ENCODE measurements at regions not wholly inside any gene's neighbourhood (a gene's known extent, or its start where the extent isn't known, plus 50 kb on each side); places are given as distances from the start of the nearest gene placed in this dataset.

GRCh38 chr9:80928697-80929096, 760.6 kb downstream of the TLE1 start:
- Histone ChIP-seq H3K79me2 (ENCODE audit: control insufficient read depth, insufficient read depth, low read length) (no peaks in the 10 kb centered on the region), H3K4me1 (ENCODE audit: control insufficient read depth, insufficient read depth, low read length) (no peaks in the 10 kb centered on the region), H3K9ac (ENCODE audit: control insufficient read depth, insufficient read depth, low read length) (no peak overlapping the region), H3K27me3 (replicated peaks in 1 of 2; ENCODE audit: control insufficient read depth in 2 of 2, insufficient read depth in 2 of 2, low read length in 1 of 2) (no peaks in the 10 kb centered on the region), H3K36me3 (ENCODE audit: control insufficient read depth in 2 of 2, insufficient read depth in 2 of 2, low read length in 1 of 2) (no peaks in the 10 kb centered on the region), H2AFZ (ENCODE audit: control insufficient read depth, low read depth, low read length) (no peak overlapping the region), H3K4me3 (no peak overlapping the region), H3K9me3 (replicated peaks; ENCODE audit: control insufficient read depth, insufficient read depth, low read length) (no peaks in the 10 kb centered on the region), H3K27ac (ENCODE audit: control insufficient read depth, insufficient read depth) (no peak overlapping the region), H3K4me2 (ENCODE audit: control insufficient read depth, insufficient read depth) (no peak overlapping the region), H4K20me1 (ENCODE audit: control insufficient read depth, insufficient read depth) (no peaks in the 10 kb centered on the region)
- FAIRE-seq = no peak
- in situ Hi-C loops (cut with MboI) = no loop called here
- ChIA-PET RAD21 (ENCODE audit: unreplicated experiment) (no interaction called here), CTCF (interaction anchor here (0.6 kb wide), 1 partner anchor 10 kb away, joined by 3 read pairs; no protein-coding TSS in a partner anchor), POLR2A (no interaction called here), SMC1A (ENCODE audit: uncharacterized antibody, unreplicated experiment) (no interaction called here)
- BruUV-seq (replicated peaks) = no TSS peak
- intact Hi-C loops (cut with micrococcal nuclease; ENCODE audit: unreplicated experiment) = no loop called here
- ATAC-seq = no peak
- DNase-seq (ENCODE audit: low read depth, low spot score) = no peak
- TF ChIP-seq JUNB (IDR thresholded peaks at IDR 0.05) (no peak), SP1 (IDR thresholded peaks at IDR 0.05; ENCODE audit: low read depth, low read length) (no peak), IRF3 (IDR thresholded peaks at IDR 0.05) (no peak), SUZ12 (IDR thresholded peaks at IDR 0.05; ENCODE audit: unreplicated experiment) (no peak), ZBTB40 (IDR thresholded peaks at IDR 0.05; ENCODE audit: borderline replicate concordance) (no peak), BACH1 (IDR thresholded peaks at IDR 0.05; ENCODE audit: borderline replicate concordance) (no peak), MEF2B (IDR thresholded peaks at IDR 0.05; ENCODE audit: partially characterized antibody, poor library complexity, severe bottlenecking) (no peak)

Data from GM12878 (cell line).